Neural progenitor cell (in vitro differentiated cells): ENCODE measurements at regions not wholly inside any gene's neighbourhood (a gene's known extent, or its start where the extent isn't known, plus 50 kb on each side); places are given as distances from the start of the nearest gene placed in this dataset.

ENCODE experiments used
- DNase-seq: peaks from one replicate; pipeline ENCODE4 v3.0.0-alpha.2; 2016; ENCODE audit warnings: low spot score
- H2AFZ ChIP-seq: fragments of 200-600 bp; sonication (generic); replicated peaks from 2 replicates; pipeline ENCODE4 v1.6.1; 2016; ENCODE audit warnings: antibody characterized with exemption
- H3F3A ChIP-seq: fragments of 200-600 bp; sonication (generic); 2 replicates; pipeline ENCODE4 v1.6.1; 2016; ENCODE audit warnings: antibody characterized with exemption, low read depth
- H3K27ac ChIP-seq: fragments of 200-600 bp; sonication (generic); 2 replicates; pipeline ENCODE4 v1.5.1; 2016; ENCODE audit warnings: mild to moderate bottlenecking
- H3K27me3 ChIP-seq: fragments of 200-600 bp; sonication (generic); 2 replicates; pipeline ENCODE4 v1.6.1; 2016; ENCODE audit warnings: mild to moderate bottlenecking, moderate library complexity
- H3K36me3 ChIP-seq: fragments of 200-600 bp; sonication (generic); 2 replicates; pipeline ENCODE4 v1.5.1; 2016
- H3K4me1 ChIP-seq: fragments of 200-600 bp; sonication (generic); 2 replicates; pipeline ENCODE4 v1.6.1; 2016; ENCODE audit warnings: mixed run types
- H3K4me2 ChIP-seq: fragments of 200-600 bp; sonication (generic); 2 replicates; pipeline ENCODE4 v1.6.1; 2016
- H3K4me3 ChIP-seq: fragments of 200-600 bp; sonication (generic); 2 replicates; pipeline ENCODE4 v1.5.1; 2016
- H3K79me2 ChIP-seq: fragments of 200-600 bp; sonication (generic); 2 replicates; pipeline ENCODE4 v1.6.1; 2016; ENCODE audit warnings: low read depth
- H3K9ac ChIP-seq: fragments of 200-600 bp; sonication (generic); 2 replicates; pipeline ENCODE4 v1.6.1; 2016
- H3K9me3 ChIP-seq: fragments of 200-600 bp; sonication (generic); 2 replicates; pipeline ENCODE4 v1.5.1; 2016; ENCODE audit warnings: low read depth
- H4K20me1 ChIP-seq: fragments of 200-600 bp; sonication (generic); 2 replicates; pipeline ENCODE4 v1.6.1; 2016; ENCODE audit warnings: low read depth
- H3K27ac Mint-ChIP-seq: 3 replicates; pipeline ENCODE4 v1.8.0; 2021; ENCODE audit warnings: mixed read lengths
- H3K27me3 Mint-ChIP-seq: 2 replicates; pipeline ENCODE4 v1.8.0; 2022; ENCODE audit warnings: low read depth, mild to moderate bottlenecking, inconsistent platforms, moderate library complexity, mixed read lengths; ENCODE audit not compliant: insufficient read depth
- H3K36me3 Mint-ChIP-seq: 3 replicates; pipeline ENCODE4 v1.8.0; 2021; ENCODE audit warnings: mixed read lengths
- H3K4me1 Mint-ChIP-seq: 3 replicates; pipeline ENCODE4 v1.8.0; 2021; ENCODE audit warnings: mixed read lengths
- H3K4me3 Mint-ChIP-seq: 3 replicates; pipeline ENCODE4 v1.8.0; 2021; ENCODE audit warnings: mild to moderate bottlenecking, moderate library complexity, mixed read lengths
- H3K9me3 Mint-ChIP-seq: 3 replicates; pipeline ENCODE4 v1.8.0; 2020; ENCODE audit warnings: mixed read lengths
- EZH2 ChIP-seq: fragments of 200-600 bp; sonication (generic); IDR thresholded peaks from 2 replicates; pipeline ENCODE4 v1.6.1; 2017; ENCODE audit warnings: antibody characterized with exemption, mild to moderate bottlenecking, moderate library complexity
- EZH2phosphoT487 ChIP-seq: fragments of 200-600 bp; sonication (generic); IDR thresholded peaks from 2 replicates; pipeline ENCODE4 v1.6.1; 2017; ENCODE audit warnings: antibody characterized with exemption
- TF ChIP-seq, protein P1 (sequence below): fragments of 200-600 bp; sonication (generic); IDR thresholded peaks from 2 replicates; pipeline ENCODE4 v1.5.1; 2017; ENCODE audit warnings: antibody characterized with exemption, mild to moderate bottlenecking

DNA sequence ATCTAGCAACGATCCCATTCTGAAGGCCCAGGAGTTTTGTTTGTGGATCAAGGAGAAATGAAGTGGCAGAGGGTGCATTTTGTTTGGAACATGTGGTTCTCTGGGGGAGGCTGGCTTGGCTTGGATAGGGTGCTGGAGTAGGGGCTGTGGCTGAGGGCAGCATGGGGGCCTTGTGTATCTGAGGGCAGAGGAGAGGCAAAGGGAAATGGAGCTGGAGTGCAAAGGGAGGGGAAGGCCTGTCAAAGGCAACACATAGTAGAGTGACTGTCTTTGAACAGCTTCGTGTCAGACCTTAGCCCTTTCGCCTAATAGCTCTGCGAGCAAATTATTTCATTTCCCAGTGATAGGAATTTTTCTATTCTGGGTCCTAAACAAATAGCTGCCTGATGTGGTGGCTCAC is 187.2 kb downstream of the KCNRG start:
- Mint-ChIP-seq H3K36me3 (no peaks in the 10 kb centered on the region), H3K27me3 (no peaks in the 10 kb centered on the region), H3K27ac (peak overlapping the region; percentile 51), H3K4me1 (peaks cover 9% of the 10 kb centered on the region), H3K4me3 (no peak overlapping the region), H3K9me3 (no peaks in the 10 kb centered on the region)
- Histone ChIP-seq H3K36me3 (no peaks in the 10 kb centered on the region), H2AFZ (no peak overlapping the region), H3K27me3 (no peaks in the 10 kb centered on the region), H3F3A (no peaks in the 10 kb centered on the region), H3K9ac (no peak overlapping the region), H3K79me2 (peaks cover 4% of the 10 kb centered on the region), H4K20me1 (no peaks in the 10 kb centered on the region), H3K4me2 (no peak overlapping the region), H3K9me3 (no peaks in the 10 kb centered on the region), H3K4me1 (peaks cover 6% of the 10 kb centered on the region), H3K4me3 (no peak overlapping the region), H3K27ac (no peak overlapping the region)
- DNase-seq, result no peak
- no peak for TF ChIP-seq EZH2
- TF ChIP-seq, protein P1, sequence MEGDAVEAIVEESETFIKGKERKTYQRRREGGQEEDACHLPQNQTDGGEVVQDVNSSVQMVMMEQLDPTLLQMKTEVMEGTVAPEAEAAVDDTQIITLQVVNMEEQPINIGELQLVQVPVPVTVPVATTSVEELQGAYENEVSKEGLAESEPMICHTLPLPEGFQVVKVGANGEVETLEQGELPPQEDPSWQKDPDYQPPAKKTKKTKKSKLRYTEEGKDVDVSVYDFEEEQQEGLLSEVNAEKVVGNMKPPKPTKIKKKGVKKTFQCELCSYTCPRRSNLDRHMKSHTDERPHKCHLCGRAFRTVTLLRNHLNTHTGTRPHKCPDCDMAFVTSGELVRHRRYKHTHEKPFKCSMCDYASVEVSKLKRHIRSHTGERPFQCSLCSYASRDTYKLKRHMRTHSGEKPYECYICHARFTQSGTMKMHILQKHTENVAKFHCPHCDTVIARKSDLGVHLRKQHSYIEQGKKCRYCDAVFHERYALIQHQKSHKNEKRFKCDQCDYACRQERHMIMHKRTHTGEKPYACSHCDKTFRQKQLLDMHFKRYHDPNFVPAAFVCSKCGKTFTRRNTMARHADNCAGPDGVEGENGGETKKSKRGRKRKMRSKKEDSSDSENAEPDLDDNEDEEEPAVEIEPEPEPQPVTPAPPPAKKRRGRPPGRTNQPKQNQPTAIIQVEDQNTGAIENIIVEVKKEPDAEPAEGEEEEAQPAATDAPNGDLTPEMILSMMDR, result no peak
- TF ChIP-seq EZH2phosphoT487, result no peak

DNA sequence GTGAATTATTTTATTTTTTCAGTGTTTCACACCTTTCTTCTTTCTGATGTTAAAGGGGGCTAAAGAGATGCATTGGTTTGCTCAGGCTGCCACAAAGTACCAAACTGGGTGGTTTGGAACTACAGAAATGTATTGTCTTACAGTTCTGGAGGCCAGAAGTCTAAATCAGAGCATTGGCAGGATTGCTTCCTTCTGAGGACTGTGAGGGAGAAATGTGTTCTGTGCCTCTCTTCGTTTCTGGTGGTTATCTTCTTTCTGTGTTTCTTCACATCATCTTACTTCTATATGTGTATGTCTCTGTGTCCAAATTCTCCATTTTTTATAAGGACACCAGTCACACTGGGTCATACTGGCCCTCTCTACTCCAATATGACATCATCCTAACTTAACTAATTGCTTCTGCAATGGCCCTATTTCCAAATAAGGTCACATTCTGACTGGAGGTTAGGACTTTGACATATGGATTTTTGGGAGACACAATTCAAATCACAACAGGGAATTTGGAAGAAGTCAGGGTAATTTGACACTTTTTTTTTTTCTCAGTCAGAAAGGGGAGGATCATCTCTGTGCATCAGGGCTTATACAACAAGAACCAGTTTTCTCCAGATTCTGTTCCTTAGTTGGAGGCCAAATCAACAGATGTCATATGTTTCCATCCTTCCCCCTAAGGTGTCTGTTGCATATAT is 188.2 kb downstream of the KCNRG start:
- no peak overlapping the region for H3K4me3 Mint-ChIP-seq
- H3K9me3 ChIP-seq, result no peaks in the 10 kb centered on the region
- peak overlapping the region; percentile 10 for H3K4me2 ChIP-seq
- H3K27ac Mint-ChIP-seq, result no peak overlapping the region
- no peak overlapping the region for H2AFZ ChIP-seq
- H3K27me3 Mint-ChIP-seq, result no peaks in the 10 kb centered on the region
- DNase-seq, result no peak
- no peaks in the 10 kb centered on the region for H3K36me3 ChIP-seq
- no peaks in the 10 kb centered on the region for H3K27me3 ChIP-seq
- no peak overlapping the region for H3K9ac ChIP-seq
- H3K79me2 ChIP-seq, result peaks cover 4% of the 10 kb centered on the region
- TF ChIP-seq EZH2phosphoT487 (no peak), EZH2 (no peak)
- TF ChIP-seq, protein P1, result no peak
- no peaks in the 10 kb centered on the region for H4K20me1 ChIP-seq
- H3F3A ChIP-seq, result no peaks in the 10 kb centered on the region
- no peaks in the 10 kb centered on the region for H3K36me3 Mint-ChIP-seq
- peaks cover 12% of the 10 kb centered on the region for H3K4me1 Mint-ChIP-seq
- H3K27ac ChIP-seq, result no peak overlapping the region
- H3K9me3 Mint-ChIP-seq, result no peaks in the 10 kb centered on the region
- H3K4me1 ChIP-seq, result peaks cover 7% of the 10 kb centered on the region
- H3K4me3 ChIP-seq, result no peak overlapping the region

DNA sequence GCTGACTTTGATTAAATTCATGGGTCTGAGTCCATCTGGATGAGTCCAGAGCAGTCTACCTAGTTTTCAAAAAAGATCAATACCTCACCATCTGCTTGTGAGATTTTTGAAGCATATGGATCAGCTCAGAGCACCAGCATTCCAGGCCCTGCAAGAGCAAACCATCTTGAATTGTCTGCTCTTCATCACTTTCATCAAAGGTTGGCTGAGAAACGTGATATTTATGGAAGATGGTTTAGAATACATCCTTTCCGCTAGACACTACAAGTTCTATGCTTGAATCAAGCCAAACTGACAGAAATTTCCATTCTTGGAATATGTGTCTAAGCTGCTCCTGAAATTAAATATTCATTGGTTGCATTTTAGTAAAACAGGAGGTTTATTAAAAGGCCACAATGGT is 190.3 kb downstream of the KCNRG start:
- H3K36me3 Mint-ChIP-seq, result no peaks in the 10 kb centered on the region
- Histone ChIP-seq H3F3A (no peaks in the 10 kb centered on the region), H3K27ac (no peak overlapping the region), H3K4me3 (no peak overlapping the region), H4K20me1 (no peaks in the 10 kb centered on the region), H2AFZ (no peak overlapping the region), H3K9me3 (no peaks in the 10 kb centered on the region), H3K9ac (no peak overlapping the region), H3K36me3 (no peaks in the 10 kb centered on the region), H3K27me3 (no peaks in the 10 kb centered on the region), H3K79me2 (peaks cover 4% of the 10 kb centered on the region), H3K4me1 (peaks cover 14% of the 10 kb centered on the region), H3K4me2 (no peak overlapping the region)
- peaks cover 21% of the 10 kb centered on the region for H3K4me1 Mint-ChIP-seq
- no peak overlapping the region for H3K4me3 Mint-ChIP-seq
- no peaks in the 10 kb centered on the region for H3K27me3 Mint-ChIP-seq
- no peak for DNase-seq
- H3K9me3 Mint-ChIP-seq, result no peaks in the 10 kb centered on the region
- TF ChIP-seq, protein P1, result no peak
- TF ChIP-seq EZH2phosphoT487 (no peak), EZH2 (no peak)
- H3K27ac Mint-ChIP-seq, result no peak overlapping the region
